ENCODE measurements at regions not wholly inside any gene's neighbourhood (a gene's known extent, or its start where the extent isn't known, plus 50 kb on each side); places are given as distances from the start of the nearest gene placed in this dataset.
"Not testable (repeated sequence)": the region's sequence is repeated elsewhere in the genome, so short reads cannot be mapped to it uniquely, and the experiment has no call there.

DNA sequence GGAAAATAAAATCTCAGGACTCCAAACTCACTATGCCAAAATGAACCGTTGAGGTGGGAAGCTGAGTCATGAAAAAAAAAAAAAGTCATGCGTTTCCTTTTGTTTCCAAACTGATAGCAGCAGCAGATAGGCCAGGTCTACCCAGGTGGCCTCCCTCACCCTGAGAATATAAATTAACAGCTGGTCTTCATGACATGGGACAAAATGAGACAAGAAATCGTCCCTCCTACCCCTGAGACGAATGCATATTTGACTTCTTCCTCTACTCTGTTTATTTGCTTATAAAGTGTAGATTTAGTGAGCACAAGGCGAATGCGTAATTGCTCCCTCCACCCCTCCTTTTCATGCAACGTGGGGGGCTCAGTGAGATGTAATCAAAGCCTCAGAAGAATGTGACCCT lies 204.3 kb downstream of the TMEM121 start:
- H3K9me3 Mint-ChIP-seq: peaks cover 36% of the 10 kb centered on the region
- not testable (repeated sequence) for H3K27me3 Mint-ChIP-seq (ENCODE audit: insufficient read depth); H3K4me3 Mint-ChIP-seq; H3K27ac Mint-ChIP-seq; H3K4me1 Mint-ChIP-seq (ENCODE audit: low read depth); DNase-seq
- peaks cover 11% of the 10 kb centered on the region; the same call in 1 of the 2 replicates for H3K36me3 Mint-ChIP-seq (ENCODE audit: low read depth)

GRCh38 chr14:105731221-105731985 lies 205.0 kb downstream of the TMEM121 start:
- not testable (repeated sequence) for H3K27ac Mint-ChIP-seq; H3K27me3 Mint-ChIP-seq (ENCODE audit: insufficient read depth); H3K4me3 Mint-ChIP-seq; H3K4me1 Mint-ChIP-seq (ENCODE audit: low read depth); DNase-seq
- peaks cover 11% of the 10 kb centered on the region; the same call in 1 of the 2 replicates for H3K36me3 Mint-ChIP-seq (ENCODE audit: low read depth)
- peaks cover 36% of the 10 kb centered on the region for H3K9me3 Mint-ChIP-seq

DNA sequence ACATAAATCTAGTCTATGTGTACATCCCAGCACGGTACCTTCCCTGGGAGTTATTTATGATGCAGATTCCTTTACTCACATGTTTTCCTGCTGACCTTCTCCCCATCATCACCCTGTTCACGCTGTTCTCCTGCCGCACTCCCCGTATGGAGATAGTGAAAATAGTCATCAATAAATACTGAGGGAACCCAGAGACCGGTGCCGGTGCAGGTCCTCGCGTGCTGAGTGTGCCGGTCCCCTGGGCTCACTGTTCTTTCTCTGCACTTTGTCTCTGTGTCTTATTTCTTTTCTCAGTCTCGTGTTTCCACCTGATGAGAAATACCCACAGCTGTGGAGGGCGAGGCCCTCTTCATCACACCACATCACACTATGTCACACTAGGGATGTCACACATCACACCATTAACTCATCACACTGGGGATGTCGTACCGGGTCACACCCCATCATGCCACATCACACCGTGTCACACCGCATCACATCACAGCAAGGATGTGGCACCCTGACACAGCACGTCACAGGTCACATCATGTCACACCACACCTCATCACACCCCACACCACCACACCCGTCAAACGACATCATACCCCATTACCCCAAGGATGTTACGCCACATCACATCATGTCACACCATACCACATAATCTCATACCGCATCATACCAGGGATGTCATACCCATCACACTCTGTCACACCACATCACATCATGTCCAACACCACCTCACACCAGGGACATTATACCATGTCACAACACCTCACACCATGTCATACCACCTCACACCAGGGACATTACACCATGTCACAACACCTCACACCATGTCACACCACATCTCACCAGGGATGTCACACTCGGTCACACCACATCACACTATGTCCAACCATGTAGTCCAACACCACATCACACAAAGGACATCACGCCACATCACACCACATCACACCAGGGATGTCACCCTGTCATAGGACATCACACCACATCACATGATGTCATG lies 207.0 kb downstream of the TMEM121 start:
- peaks cover 5% of the 10 kb centered on the region; the same call in 1 of the 2 replicates for H3K27me3 Mint-ChIP-seq (ENCODE audit: insufficient read depth)
- peaks cover 36% of the 10 kb centered on the region for H3K9me3 Mint-ChIP-seq
- peaks cover 11% of the 10 kb centered on the region; the same call in 1 of the 2 replicates for H3K36me3 Mint-ChIP-seq (ENCODE audit: low read depth)
- H3K4me3 Mint-ChIP-seq: no peak overlapping the region
- no peak overlapping the region for H3K27ac Mint-ChIP-seq
- TF ChIP-seq, protein P1, sequence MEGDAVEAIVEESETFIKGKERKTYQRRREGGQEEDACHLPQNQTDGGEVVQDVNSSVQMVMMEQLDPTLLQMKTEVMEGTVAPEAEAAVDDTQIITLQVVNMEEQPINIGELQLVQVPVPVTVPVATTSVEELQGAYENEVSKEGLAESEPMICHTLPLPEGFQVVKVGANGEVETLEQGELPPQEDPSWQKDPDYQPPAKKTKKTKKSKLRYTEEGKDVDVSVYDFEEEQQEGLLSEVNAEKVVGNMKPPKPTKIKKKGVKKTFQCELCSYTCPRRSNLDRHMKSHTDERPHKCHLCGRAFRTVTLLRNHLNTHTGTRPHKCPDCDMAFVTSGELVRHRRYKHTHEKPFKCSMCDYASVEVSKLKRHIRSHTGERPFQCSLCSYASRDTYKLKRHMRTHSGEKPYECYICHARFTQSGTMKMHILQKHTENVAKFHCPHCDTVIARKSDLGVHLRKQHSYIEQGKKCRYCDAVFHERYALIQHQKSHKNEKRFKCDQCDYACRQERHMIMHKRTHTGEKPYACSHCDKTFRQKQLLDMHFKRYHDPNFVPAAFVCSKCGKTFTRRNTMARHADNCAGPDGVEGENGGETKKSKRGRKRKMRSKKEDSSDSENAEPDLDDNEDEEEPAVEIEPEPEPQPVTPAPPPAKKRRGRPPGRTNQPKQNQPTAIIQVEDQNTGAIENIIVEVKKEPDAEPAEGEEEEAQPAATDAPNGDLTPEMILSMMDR (IDR thresholded peaks at IDR 0.05): no peak
- H3K4me1 Mint-ChIP-seq (ENCODE audit: low read depth): no peaks in the 10 kb centered on the region
- no peak for DNase-seq

GRCh38 chr14:105734241-105734640 lies 207.9 kb downstream of the TMEM121 start:
- H3K27ac Mint-ChIP-seq: not testable (repeated sequence)

GRCh38 chr14:105736331-105736730 lies 209.9 kb downstream of the TMEM121 start:
- not testable (repeated sequence) for DNase-seq; H3K27me3 Mint-ChIP-seq (ENCODE audit: insufficient read depth); H3K4me3 Mint-ChIP-seq; H3K27ac Mint-ChIP-seq; H3K36me3 Mint-ChIP-seq (ENCODE audit: low read depth); H3K4me1 Mint-ChIP-seq (ENCODE audit: low read depth)
- H3K9me3 Mint-ChIP-seq: peaks cover 21% of the 10 kb centered on the region

More at GRCh38 chr14:105734241-105734640, 207.9 kb downstream of the TMEM121 start:
- H3K36me3 Mint-ChIP-seq (ENCODE audit: low read depth): peaks cover 11% of the 10 kb centered on the region; the same call in 1 of the 2 replicates
- H3K27me3 Mint-ChIP-seq (ENCODE audit: insufficient read depth); H3K4me1 Mint-ChIP-seq (ENCODE audit: low read depth); DNase-seq; H3K4me3 Mint-ChIP-seq: not testable (repeated sequence)
- peaks cover 36% of the 10 kb centered on the region for H3K9me3 Mint-ChIP-seq

DNA sequence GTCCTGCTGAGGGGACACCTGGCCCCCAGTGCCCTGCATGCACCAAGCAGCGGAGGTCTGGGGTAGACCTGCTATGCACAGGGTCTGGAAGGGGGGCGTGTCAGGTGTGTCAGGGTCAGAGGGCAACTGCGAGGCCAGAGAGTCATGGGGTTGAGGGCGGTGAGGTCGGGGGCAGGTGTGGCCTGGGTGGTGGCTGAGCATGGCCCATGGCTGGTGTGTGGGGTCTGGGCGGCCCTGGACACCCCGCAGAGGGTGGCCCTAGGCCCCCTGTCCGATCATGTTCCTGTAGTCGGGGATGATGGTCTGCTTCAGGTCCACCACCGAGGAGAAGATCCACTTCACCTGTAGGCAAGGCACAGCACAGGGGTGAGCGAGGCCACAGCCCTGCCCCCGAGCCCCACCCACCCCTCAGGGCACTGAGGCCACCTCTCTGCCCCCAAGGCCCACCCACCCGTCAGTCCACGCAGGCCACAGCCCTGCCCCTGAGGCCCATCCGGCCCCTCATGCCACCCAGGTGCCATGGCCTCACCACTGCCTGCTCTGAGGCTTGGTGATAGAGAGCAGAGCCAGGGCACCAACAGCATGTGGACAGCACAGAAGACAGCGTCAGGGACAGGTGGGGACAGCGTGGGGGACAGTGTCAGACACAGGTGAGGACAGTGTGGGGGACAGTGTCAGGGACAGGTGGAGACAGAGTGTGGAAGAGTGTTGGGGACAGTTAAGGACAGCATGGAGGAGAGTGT lies 211.3 kb downstream of the TMEM121 start:
- H3K4me3 Mint-ChIP-seq: no peak overlapping the region
- TF ChIP-seq, protein P1 (IDR thresholded peaks at IDR 0.05): no peak
- H3K9me3 Mint-ChIP-seq: peaks cover 22% of the 10 kb centered on the region
- no peak overlapping the region for H3K27ac Mint-ChIP-seq
- DNase-seq: no peak
- peaks cover 3% of the 10 kb centered on the region; the same call in 1 of the 2 replicates for H3K27me3 Mint-ChIP-seq (ENCODE audit: insufficient read depth)
- H3K4me1 Mint-ChIP-seq (ENCODE audit: low read depth): no peaks in the 10 kb centered on the region
- H3K36me3 Mint-ChIP-seq (ENCODE audit: low read depth): 0 out of 2 replicates have a peak, but pooled peaks cover 4% of the 10 kb centered on the region

DNA sequence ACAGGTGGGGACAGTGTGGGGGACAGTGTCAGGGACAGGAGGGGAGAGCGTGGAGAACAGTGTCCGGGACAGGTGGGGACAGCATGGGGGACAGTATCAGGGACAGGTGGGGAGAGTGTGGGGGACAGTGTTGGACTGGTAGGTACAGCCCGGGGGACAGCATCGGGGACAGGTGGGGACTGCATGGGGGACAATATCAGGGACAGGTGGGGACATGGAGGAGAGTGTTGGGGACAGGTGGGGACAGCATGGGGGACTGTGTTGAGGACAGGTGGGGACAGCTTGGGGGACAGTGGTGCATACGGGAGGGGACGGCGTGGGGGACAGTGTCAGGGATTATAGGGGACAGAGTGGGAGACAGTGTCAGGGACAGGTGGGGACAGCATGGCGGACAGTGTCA lies 212.3 kb downstream of the TMEM121 start:
- H3K4me1 Mint-ChIP-seq (ENCODE audit: low read depth): no peaks in the 10 kb centered on the region
- TF ChIP-seq, protein P1 (IDR thresholded peaks at IDR 0.05): no peak
- H3K4me3 Mint-ChIP-seq: no peak overlapping the region
- DNase-seq: no peak
- H3K27ac Mint-ChIP-seq: no peak overlapping the region
- H3K9me3 Mint-ChIP-seq: peaks cover 12% of the 10 kb centered on the region
- H3K36me3 Mint-ChIP-seq (ENCODE audit: low read depth): 0 out of 2 replicates have a peak, but pooled peaks cover 2% of the 10 kb centered on the region
- peaks cover under 1% of the 10 kb centered on the region; the same call in 1 of the 2 replicates for H3K27me3 Mint-ChIP-seq (ENCODE audit: insufficient read depth)
